ENCODE measurements at regions not wholly inside any gene's neighbourhood (a gene's known extent, or its start where the extent isn't known, plus 50 kb on each side); places are given as distances from the start of the nearest gene placed in this dataset.

DNA sequence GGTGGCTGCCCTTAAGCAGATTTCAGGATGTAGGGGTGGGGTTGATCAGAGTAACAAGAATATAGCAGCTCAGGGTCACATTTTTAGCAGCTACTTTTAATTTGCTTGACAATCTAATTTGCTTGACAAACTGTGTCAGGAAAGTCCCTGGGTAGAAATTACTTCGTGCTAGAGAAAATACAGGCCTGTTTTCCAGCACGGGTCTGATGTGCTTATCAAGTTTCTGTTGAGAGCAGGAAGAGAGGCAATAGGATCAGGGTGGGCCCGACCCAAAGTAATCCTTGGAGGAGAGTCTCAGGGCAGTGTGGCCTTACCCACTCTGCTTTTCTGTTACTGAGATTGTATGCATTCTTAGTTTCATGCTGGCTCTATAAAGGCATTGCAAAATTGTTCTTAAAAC is 221.5 kb downstream of the TSN start:
- Histone ChIP-seq H3K4me2 (ENCODE audit: low read length) (peak overlapping the region; percentile 23), H3K4me3 (ENCODE audit: low read length) (no peak overlapping the region)

GRCh38 chr2:121977326-121977725 is 221.9 kb downstream of the TSN start:
- no peaks in the 10 kb centered on the region for H3K79me2 ChIP-seq (ENCODE audit: low read length)
- H3K27me3 ChIP-seq (ENCODE audit: low read depth, low read length), result no peaks in the 10 kb centered on the region; the same call in 1 of the 2 replicates
- no peaks in the 10 kb centered on the region for H3K36me3 ChIP-seq (replicated peaks; ENCODE audit: low read depth, low read length)
- peak overlapping the region; percentile 23; the same call in 1 of the 2 replicates for H3K4me2 ChIP-seq (ENCODE audit: low read length)
- H3K9ac ChIP-seq (ENCODE audit: low read length), result no peak overlapping the region
- no peak overlapping the region for H3K27ac ChIP-seq (ENCODE audit: low read length)
- H3K4me1 ChIP-seq (ENCODE audit: low read length), result peaks cover 24% of the 10 kb centered on the region
- H4K20me1 ChIP-seq (ENCODE audit: insufficient read depth, low read length), result no peaks in the 10 kb centered on the region
- peak overlapping the region; percentile 83 for H2AFZ ChIP-seq (ENCODE audit: low read depth, low read length)
- 0 out of 2 replicates have a peak, but pooled peaks cover 3% of the 10 kb centered on the region for H3K9me3 ChIP-seq (ENCODE audit: insufficient read depth, low read length)
- H3K4me3 ChIP-seq (ENCODE audit: low read length), result no peak overlapping the region
- TF ChIP-seq CTCF (IDR thresholded peaks at IDR 0.05; ENCODE audit: low read depth, low read length) (no peak), EZH2phosphoT487 (IDR thresholded peaks at IDR 0.05; ENCODE audit: low read depth) (no peak)

More for the DNA sequence above, 221.5 kb downstream of the TSN start:
- Histone ChIP-seq H3K36me3 (replicated peaks; ENCODE audit: low read depth, low read length) (no peaks in the 10 kb centered on the region), H3K27me3 (ENCODE audit: low read depth, low read length) (no peaks in the 10 kb centered on the region; the same call in 1 of the 2 replicates), H3K27ac (ENCODE audit: low read length) (no peak overlapping the region), H3K79me2 (ENCODE audit: low read length) (no peaks in the 10 kb centered on the region), H2AFZ (ENCODE audit: low read depth, low read length) (peak overlapping the region; percentile 83), H3K4me1 (ENCODE audit: low read length) (peaks cover 24% of the 10 kb centered on the region), H3K9me3 (ENCODE audit: insufficient read depth, low read length) (0 out of 2 replicates have a peak, but pooled peaks cover 3% of the 10 kb centered on the region), H4K20me1 (ENCODE audit: insufficient read depth, low read length) (no peaks in the 10 kb centered on the region), H3K9ac (ENCODE audit: low read length) (no peak overlapping the region)
- TF ChIP-seq EZH2phosphoT487 (IDR thresholded peaks at IDR 0.05; ENCODE audit: low read depth), result no peak
- no peak for TF ChIP-seq CTCF (IDR thresholded peaks at IDR 0.05; ENCODE audit: low read depth, low read length)

DNA sequence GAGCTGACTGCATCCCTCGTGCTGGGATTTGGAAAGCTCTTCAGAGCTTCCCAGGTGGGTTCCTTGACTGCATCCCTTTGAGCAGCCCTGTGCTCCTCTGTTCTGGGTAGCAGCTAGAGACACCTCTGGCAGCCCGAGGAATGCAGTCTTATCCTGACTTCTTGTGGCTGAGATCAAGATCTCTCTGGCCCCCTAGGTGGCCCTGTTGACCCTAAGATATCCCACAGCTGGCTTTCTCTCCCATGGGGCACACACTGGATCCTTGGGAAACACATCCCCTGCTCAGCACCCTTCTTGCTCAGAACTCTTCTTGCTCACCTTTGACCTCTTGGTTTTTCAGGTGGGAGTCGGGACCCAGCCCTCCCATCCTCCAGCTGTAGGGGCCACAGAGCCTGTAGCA is 237.2 kb downstream of the TSN start:
- Histone ChIP-seq H4K20me1 (ENCODE audit: insufficient read depth, low read length) (no peaks in the 10 kb centered on the region), H3K9me3 (ENCODE audit: insufficient read depth, low read length) (no peaks in the 10 kb centered on the region), H3K4me3 (ENCODE audit: low read length) (no peak overlapping the region), H3K4me2 (ENCODE audit: low read length) (no peak overlapping the region), H3K9ac (ENCODE audit: low read length) (no peak overlapping the region), H3K27me3 (ENCODE audit: low read depth, low read length) (peaks cover 28% of the 10 kb centered on the region), H3K27ac (ENCODE audit: low read length) (no peak overlapping the region), H2AFZ (ENCODE audit: low read depth, low read length) (no peak overlapping the region), H3K79me2 (ENCODE audit: low read length) (no peaks in the 10 kb centered on the region), H3K36me3 (replicated peaks; ENCODE audit: low read depth, low read length) (no peaks in the 10 kb centered on the region), H3K4me1 (ENCODE audit: low read length) (no peaks in the 10 kb centered on the region)
- no peak for TF ChIP-seq EZH2phosphoT487 (IDR thresholded peaks at IDR 0.05; ENCODE audit: low read depth)
- no peak for TF ChIP-seq CTCF (IDR thresholded peaks at IDR 0.05; ENCODE audit: low read depth, low read length)

GRCh38 chr2:121993682-121994081 is 238.2 kb downstream of the TSN start:
- H3K4me3 ChIP-seq (ENCODE audit: low read length), result no peak overlapping the region
- no peak for TF ChIP-seq EZH2phosphoT487 (IDR thresholded peaks at IDR 0.05; ENCODE audit: low read depth)
- no peak for TF ChIP-seq CTCF (IDR thresholded peaks at IDR 0.05; ENCODE audit: low read depth, low read length)
- no peaks in the 10 kb centered on the region for H4K20me1 ChIP-seq (ENCODE audit: insufficient read depth, low read length)
- H3K79me2 ChIP-seq (ENCODE audit: low read length), result no peaks in the 10 kb centered on the region
- no peak overlapping the region for H2AFZ ChIP-seq (ENCODE audit: low read depth, low read length)
- no peak overlapping the region for H3K9ac ChIP-seq (ENCODE audit: low read length)
- peaks cover 28% of the 10 kb centered on the region for H3K27me3 ChIP-seq (ENCODE audit: low read depth, low read length)
- no peak overlapping the region for H3K4me2 ChIP-seq (ENCODE audit: low read length)
- no peak overlapping the region for H3K27ac ChIP-seq (ENCODE audit: low read length)
- H3K4me1 ChIP-seq (ENCODE audit: low read length), result no peaks in the 10 kb centered on the region
- no peaks in the 10 kb centered on the region for H3K36me3 ChIP-seq (replicated peaks; ENCODE audit: low read depth, low read length)
- no peaks in the 10 kb centered on the region for H3K9me3 ChIP-seq (ENCODE audit: insufficient read depth, low read length)

All from OCI-LY3 (cell line).